ENCODE measurements at regions not wholly inside any gene's neighbourhood (a gene's known extent, or its start where the extent isn't known, plus 50 kb on each side); places are given as distances from the start of the nearest gene placed in this dataset.
A peak's percentile ranks its signal among the peaks of the same experiment; 100 is the strongest.

DNA sequence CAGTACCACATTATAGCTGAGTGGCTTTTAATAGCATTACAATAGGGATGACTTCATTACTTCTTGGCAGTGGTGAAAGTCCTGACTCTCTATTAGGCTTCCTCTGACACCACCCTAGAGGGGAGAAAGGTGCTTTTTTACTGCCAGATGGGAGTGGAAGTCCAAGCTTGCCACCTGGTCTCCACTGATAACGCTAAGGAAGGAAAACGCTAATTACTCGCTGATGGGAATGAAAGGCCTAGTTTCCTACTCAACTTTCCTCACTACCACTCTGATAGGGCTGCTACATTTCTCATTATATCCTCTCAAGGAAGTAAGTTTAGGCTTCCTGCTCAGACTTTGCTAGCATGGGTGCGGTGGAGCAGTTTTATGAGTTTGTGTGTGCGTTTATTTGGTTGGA, 62.3 kb upstream of the PAGE3 start:
- no peak for DNase-seq (ENCODE audit: low spot score)

DNA sequence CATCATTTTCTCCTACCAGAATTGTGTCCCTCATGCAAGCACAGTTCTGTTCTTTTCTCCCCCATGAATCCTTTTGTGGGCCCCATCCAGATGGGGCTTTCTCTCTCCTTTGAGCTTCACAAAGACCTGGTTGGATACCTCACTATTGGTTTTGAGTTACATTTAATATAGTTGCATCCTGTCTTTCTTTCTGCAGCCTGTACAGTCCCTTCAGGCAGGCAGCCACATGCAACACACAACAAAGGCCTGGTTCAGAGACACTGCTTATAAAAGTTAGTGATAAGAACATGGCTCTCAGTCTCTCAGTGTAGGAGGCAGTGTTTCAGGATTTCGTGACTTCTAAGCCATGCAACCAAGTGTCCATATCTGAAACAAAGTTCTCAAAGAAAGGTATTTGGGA, 70.6 kb upstream of the PAGE3 start:
- no peak for DNase-seq (ENCODE audit: low spot score)

DNA sequence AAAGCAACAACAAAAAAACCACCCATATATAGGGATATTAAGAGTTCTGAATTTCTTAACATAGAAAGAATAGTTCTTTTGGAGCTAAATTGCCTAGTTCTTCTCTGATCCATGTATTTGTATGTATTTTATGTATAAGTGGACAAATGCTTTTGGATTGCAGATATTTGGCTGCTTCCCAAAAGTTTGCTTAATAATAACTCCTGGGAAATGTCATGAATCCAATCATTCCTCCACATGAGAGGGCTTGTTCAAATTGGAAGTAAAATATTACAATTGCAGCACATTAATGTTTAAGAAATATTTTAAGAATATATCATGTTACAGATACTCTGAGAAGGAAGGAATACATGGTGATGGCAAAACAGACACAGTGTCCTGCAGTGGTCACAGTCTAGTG, 71.5 kb upstream of the PAGE3 start:
- no peak for DNase-seq (ENCODE audit: low spot score)

DNA sequence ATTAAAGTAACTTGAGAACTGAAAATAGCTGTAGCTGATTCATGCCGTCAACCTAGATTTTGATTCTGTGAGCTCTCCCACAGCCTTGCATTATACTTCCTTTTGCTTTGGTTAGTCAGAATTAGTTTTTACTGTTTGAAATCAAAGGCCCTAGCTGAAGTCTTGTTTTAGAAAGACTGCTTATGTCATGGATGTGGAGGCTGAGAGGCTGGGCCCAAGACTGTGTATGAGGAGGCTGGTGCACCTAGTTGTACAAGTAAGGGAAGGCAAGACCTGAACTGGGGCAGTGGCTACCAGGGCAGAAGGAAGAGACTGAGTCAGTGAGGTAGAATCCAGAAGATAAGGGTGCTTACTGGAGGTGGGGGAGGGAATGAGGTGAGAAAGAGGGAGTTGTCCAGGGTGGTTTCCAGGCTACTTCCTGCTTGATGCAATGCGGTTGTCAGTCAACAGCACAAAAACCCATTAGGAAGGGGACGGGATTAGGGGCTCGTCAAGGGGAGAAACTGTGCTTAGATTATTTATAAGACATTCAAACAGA, 76.2 kb upstream of the PAGE3 start:
- DNase-seq (ENCODE audit: low spot score): no peak

DNA sequence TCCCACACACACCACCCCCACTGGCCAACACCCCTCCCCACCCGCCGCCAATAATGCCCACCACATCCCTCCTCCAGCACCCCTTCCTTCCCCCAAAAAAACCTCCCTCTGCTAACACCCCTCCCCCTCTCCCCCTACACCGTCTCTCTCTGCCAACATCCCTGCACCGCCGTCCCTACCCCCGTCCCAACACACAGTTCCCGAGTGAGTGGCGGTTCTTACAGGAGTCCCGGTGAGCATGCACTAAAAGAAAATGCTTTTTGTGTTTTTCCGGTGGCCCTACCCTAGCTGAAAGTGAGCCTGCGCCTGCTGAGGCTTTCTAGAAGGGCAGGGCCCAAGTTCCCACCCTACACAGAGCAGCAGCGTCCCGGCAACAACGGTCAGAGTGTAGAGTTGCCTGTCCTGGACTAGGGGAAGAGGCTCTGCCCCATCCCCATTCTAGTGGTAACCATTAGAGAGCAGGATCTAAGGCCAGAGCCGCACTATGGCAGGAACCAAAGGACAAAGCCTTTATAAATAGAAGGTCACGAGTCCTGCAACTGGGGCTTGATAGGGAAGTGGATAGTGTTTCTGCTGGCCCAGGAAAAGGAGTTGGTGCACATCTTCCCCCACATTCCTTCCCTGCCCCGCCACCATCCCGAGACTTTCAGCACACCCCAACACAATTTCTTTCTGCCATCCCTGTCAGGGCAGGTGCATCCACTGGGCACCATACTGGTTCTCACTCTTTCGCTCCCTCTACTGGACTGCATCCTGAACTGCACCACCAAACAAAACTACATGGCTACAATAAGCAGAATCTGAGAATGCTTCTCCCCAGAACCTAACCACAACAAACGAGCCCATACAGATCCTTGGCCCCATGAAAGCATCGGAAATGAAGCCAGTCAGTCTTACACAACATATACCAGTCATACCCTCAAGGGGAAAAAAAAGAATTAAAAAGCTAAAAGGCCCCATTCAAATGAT, 78.1 kb upstream of the PAGE3 start:
- peak; percentile 60 for DNase-seq (ENCODE audit: low spot score)

DNA sequence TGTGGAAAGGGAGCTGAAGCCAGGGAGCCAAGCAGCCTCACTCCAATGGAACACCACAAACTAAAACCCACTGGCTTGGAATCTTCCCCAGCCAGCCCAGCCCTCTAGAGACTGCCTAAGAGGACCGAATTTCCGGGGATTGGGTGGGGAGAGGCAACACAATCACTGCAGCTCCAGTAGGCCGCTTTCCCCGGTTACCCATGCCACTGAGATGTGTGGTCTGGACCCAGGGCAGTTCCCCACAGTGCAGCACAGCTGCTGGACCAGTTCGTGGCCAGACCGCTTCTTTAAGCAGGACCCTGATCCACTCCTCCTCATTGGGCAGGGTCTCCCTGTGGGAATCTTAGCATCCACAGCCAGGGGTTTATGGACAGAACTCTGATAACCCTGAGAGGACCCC, 91.9 kb upstream of the PAGE3 start:
- no peak for DNase-seq (ENCODE audit: low spot score)

DNA sequence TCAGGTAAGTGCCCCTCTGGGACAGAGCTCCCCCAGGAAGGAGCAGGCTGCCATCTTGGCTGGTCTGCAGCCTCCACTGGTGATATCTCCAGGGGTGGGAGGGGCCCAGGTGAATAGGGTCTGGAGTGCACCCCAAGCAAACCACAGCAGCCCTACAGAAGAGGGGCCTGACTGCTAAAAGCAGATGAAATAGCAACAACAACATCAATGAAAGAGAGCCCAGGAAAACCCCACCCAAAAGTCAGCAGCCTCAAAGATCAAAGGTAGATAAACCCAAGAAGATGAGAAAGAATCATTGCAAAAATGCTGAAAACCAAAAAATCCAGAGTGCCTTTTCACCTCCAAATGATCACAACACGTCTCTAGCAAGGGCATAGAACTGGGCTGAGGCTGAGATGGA, 92.5 kb upstream of the PAGE3 start:
- DNase-seq (ENCODE audit: low spot score): no peak

DNA sequence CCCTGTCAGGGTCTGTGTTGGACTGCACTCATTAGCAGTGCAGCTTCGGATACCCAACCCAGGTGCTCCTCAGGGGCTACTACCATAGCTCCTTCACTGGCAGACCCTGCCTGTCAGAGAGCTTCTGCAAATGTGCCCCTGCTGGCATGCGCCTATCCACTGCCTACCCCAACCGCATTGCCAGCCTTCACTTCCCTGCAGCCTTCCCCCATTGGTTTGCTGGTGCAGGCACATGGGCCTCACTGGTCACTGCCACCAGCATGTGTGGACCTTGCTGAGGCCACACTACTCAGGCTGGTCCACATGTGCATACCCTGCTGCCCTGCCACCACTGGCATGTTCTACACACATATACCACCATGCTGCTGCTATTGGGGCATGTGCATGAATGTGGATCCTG, 72.5 kb upstream of the MAGEH1 start:
- no peak for DNase-seq (ENCODE audit: low spot score)

DNA sequence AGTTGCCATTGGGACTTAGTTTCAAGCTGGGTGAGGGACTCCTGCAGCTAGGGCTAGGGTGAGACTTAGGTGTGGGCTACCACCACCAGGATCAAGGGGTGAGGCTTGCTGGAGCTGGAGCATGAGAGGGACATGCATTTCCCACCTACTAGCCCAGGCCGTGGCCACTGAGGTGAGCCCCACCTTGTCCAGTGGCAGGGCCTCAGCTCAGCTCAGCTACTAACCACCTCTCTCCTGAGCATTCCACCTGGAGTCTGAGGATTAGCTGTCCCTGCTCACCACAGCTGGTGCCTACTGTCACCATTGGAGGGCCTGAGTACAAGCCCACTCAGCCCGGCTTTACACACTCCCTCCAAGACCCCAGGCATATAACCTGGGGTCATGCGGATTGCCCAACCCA, 62.6 kb upstream of the MAGEH1 start:
- no peak for DNase-seq (ENCODE audit: low spot score)

DNA sequence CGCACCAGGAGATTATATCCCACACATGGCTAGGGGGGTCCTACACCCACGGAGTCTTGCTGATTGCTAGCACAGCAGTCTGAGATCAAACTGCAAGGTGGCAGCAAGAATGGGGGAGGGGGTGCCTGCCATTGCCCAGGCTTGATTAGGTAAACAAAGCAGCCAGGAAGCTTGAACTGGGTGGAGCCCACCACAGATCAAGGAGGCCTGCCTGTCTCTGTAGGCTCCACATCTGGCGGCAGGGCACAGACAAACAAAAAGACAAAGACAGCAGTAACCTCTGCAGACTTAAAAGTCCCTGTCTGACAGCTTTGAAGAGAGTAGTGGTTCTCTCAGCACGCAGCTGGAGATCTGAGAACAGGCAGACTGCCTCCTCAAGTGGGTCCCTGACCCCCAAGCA, 55.1 kb upstream of the MAGEH1 start:
- peak; percentile 1 for DNase-seq (ENCODE audit: low spot score)
